Activated naive CD8-positive, alpha-beta T cell treated with anti-CD3 and anti-CD28 coated beads, Interleukin-2, amount 10 ng/mL, durations not matched to agents 7 days and 5 days (primary cell): ENCODE measurements at regions not wholly inside any gene's neighbourhood (a gene's known extent, or its start where the extent isn't known, plus 50 kb on each side); places are given as distances from the start of the nearest gene placed in this dataset.

Experiments used
- ATAC-seq: fragments of 150-1000 bp; cut with Tn5 transposase; one replicate; pipeline ENCODE4 v1.10.0; 2021; ENCODE audit warnings: low read depth, moderate library complexity
- POLR2A ChIA-PET: fragments of 350-600 bp; sonication (Branson Sonifier 250); formaldehyde crosslinking; loops from one replicate; lab custom pipeline; 2021; ENCODE audit warnings: antibody characterized with exemption; lab: Charles Lee
- DNase-seq: peaks from one replicate; pipeline ENCODE4 v3.0.0; 2021
- H3K27ac Mint-ChIP-seq: one replicate; pipeline ENCODE4 v1.8.0; 2022; ENCODE audit warnings: mild to moderate bottlenecking, mixed read lengths
- H3K27me3 Mint-ChIP-seq: one replicate; pipeline ENCODE4 v1.8.0; 2022; ENCODE audit warnings: mild to moderate bottlenecking, moderate library complexity, mixed read lengths
- H3K36me3 Mint-ChIP-seq: one replicate; pipeline ENCODE4 v1.8.0; 2021; ENCODE audit warnings: mild to moderate bottlenecking, mixed read lengths
- H3K4me1 Mint-ChIP-seq: one replicate; pipeline ENCODE4 v1.8.0; 2021; ENCODE audit warnings: mixed read lengths
- H3K4me3 Mint-ChIP-seq: one replicate; pipeline ENCODE4 v1.8.0; 2022; ENCODE audit warnings: mild to moderate bottlenecking, moderate library complexity, mixed read lengths
- H3K9me3 Mint-ChIP-seq: one replicate; pipeline ENCODE4 v1.8.0; 2021; ENCODE audit warnings: mixed read lengths

GRCh38 chr2:200013906-200014305, 58.5 kb downstream of the MAIP1 start:
- Mint-ChIP-seq H3K27me3 (peaks cover 13% of the 10 kb centered on the region), H3K4me1 (no peaks in the 10 kb centered on the region), H3K36me3 (no peaks in the 10 kb centered on the region), H3K27ac (no peak overlapping the region), H3K9me3 (peaks cover 3% of the 10 kb centered on the region), H3K4me3 (no peak overlapping the region)
- POLR2A ChIA-PET, result no interaction called here
- no peak for DNase-seq
- ATAC-seq, result no peak

GRCh38 chr2:200021449-200022114, 66.2 kb downstream of the MAIP1 start:
- Mint-ChIP-seq H3K27me3 (peaks cover 14% of the 10 kb centered on the region), H3K9me3 (peaks cover 3% of the 10 kb centered on the region), H3K27ac (no peak overlapping the region), H3K36me3 (no peaks in the 10 kb centered on the region), H3K4me1 (peaks cover 4% of the 10 kb centered on the region), H3K4me3 (no peak overlapping the region)
- DNase-seq (no peak), ATAC-seq (no peak)
- POLR2A ChIA-PET, result no interaction called here

- Mint-ChIP-seq H3K27ac (no peak overlapping the region), H3K27me3 (peaks cover 9% of the 10 kb centered on the region)
- POLR2A ChIA-PET, result no interaction called here
Observed at GRCh38 chr2:200022511-200022910, 67.1 kb downstream of the MAIP1 start.

GRCh38 chr2:200023570-200023969, 68.2 kb downstream of the MAIP1 start:
- Mint-ChIP-seq H3K27ac (no peak overlapping the region), H3K4me1 (peaks cover 4% of the 10 kb centered on the region), H3K4me3 (no peak overlapping the region), H3K9me3 (no peaks in the 10 kb centered on the region), H3K36me3 (no peaks in the 10 kb centered on the region), H3K27me3 (peaks cover 9% of the 10 kb centered on the region)
- ATAC-seq, result no peak
- POLR2A ChIA-PET, result no interaction called here
- DNase-seq, result no peak

More at GRCh38 chr2:200022511-200022910, 67.1 kb downstream of the MAIP1 start:
- Mint-ChIP-seq H3K36me3 (no peaks in the 10 kb centered on the region), H3K9me3 (no peaks in the 10 kb centered on the region), H3K4me3 (no peak overlapping the region), H3K4me1 (peaks cover 4% of the 10 kb centered on the region)
- DNase-seq (no peak), ATAC-seq (no peak)

- DNase-seq (no peak), ATAC-seq (no peak)
- Mint-ChIP-seq H3K4me3 (no peak overlapping the region), H3K9me3 (no peaks in the 10 kb centered on the region), H3K4me1 (peaks cover 4% of the 10 kb centered on the region), H3K27ac (no peak overlapping the region), H3K36me3 (no peaks in the 10 kb centered on the region), H3K27me3 (peaks cover 9% of the 10 kb centered on the region)
- POLR2A ChIA-PET, result no interaction called here
Observed at GRCh38 chr2:200025717-200026116, 70.3 kb downstream of the MAIP1 start.

GRCh38 chr2:200026332-200027230, 71.2 kb downstream of the MAIP1 start:
- DNase-seq, result no peak
- ATAC-seq, result no peak
- peaks cover 4% of the 10 kb centered on the region for H3K4me1 Mint-ChIP-seq
- H3K27ac Mint-ChIP-seq, result no peak overlapping the region
- no peak overlapping the region for H3K4me3 Mint-ChIP-seq
- H3K36me3 Mint-ChIP-seq, result no peaks in the 10 kb centered on the region
- POLR2A ChIA-PET, result no interaction called here
- H3K27me3 Mint-ChIP-seq, result peaks cover 7% of the 10 kb centered on the region
- no peaks in the 10 kb centered on the region for H3K9me3 Mint-ChIP-seq

GRCh38 chr2:200028998-200029397, 73.6 kb downstream of the MAIP1 start:
- Mint-ChIP-seq H3K36me3 (no peaks in the 10 kb centered on the region), H3K27ac (no peak overlapping the region), H3K9me3 (no peaks in the 10 kb centered on the region), H3K4me1 (no peaks in the 10 kb centered on the region), H3K4me3 (no peak overlapping the region), H3K27me3 (peaks cover 7% of the 10 kb centered on the region)
- POLR2A ChIA-PET, result no interaction called here
- DNase-seq, result no peak
- no peak for ATAC-seq

- H3K4me1 Mint-ChIP-seq, result no peaks in the 10 kb centered on the region
- no peak for DNase-seq
- no peaks in the 10 kb centered on the region for H3K36me3 Mint-ChIP-seq
- POLR2A ChIA-PET, result no interaction called here
- peaks cover 12% of the 10 kb centered on the region for H3K27me3 Mint-ChIP-seq
- H3K27ac Mint-ChIP-seq, result no peak overlapping the region
- ATAC-seq, result no peak
- no peaks in the 10 kb centered on the region for H3K9me3 Mint-ChIP-seq
- H3K4me3 Mint-ChIP-seq, result no peak overlapping the region
Observed at GRCh38 chr2:200032895-200033294, 77.5 kb downstream of the MAIP1 start.

- peaks cover 12% of the 10 kb centered on the region for H3K27me3 Mint-ChIP-seq
- no peaks in the 10 kb centered on the region for H3K4me1 Mint-ChIP-seq
- no peak for ATAC-seq
- no peaks in the 10 kb centered on the region for H3K9me3 Mint-ChIP-seq
- no peak overlapping the region for H3K4me3 Mint-ChIP-seq
- H3K36me3 Mint-ChIP-seq, result no peaks in the 10 kb centered on the region
- DNase-seq, result no peak
- POLR2A ChIA-PET, result no interaction called here
- H3K27ac Mint-ChIP-seq, result no peak overlapping the region
Observed at GRCh38 chr2:200033929-200034328, 78.5 kb downstream of the MAIP1 start.

GRCh38 chr2:200034816-200035215, 79.4 kb downstream of the MAIP1 start:
- H3K36me3 Mint-ChIP-seq, result no peaks in the 10 kb centered on the region
- POLR2A ChIA-PET, result interaction anchor here (0.5 kb wide), 1 partner anchor 671 kb away, joined by 3 read pairs; no protein-coding TSS in a partner anchor
- peaks cover 14% of the 10 kb centered on the region for H3K27me3 Mint-ChIP-seq
- no peaks in the 10 kb centered on the region for H3K4me1 Mint-ChIP-seq
- no peak for ATAC-seq
- H3K4me3 Mint-ChIP-seq, result no peak overlapping the region
- H3K9me3 Mint-ChIP-seq, result no peaks in the 10 kb centered on the region
- no peak overlapping the region for H3K27ac Mint-ChIP-seq
- DNase-seq, result no peak

GRCh38 chr2:200039724-200040650, 84.6 kb downstream of the MAIP1 start:
- H3K36me3 Mint-ChIP-seq, result no peaks in the 10 kb centered on the region
- ATAC-seq, result no peak
- H3K4me1 Mint-ChIP-seq, result no peaks in the 10 kb centered on the region
- peaks cover 17% of the 10 kb centered on the region for H3K27me3 Mint-ChIP-seq
- H3K4me3 Mint-ChIP-seq, result no peak overlapping the region
- POLR2A ChIA-PET, result no interaction called here
- DNase-seq, result no peak
- no peaks in the 10 kb centered on the region for H3K9me3 Mint-ChIP-seq
- H3K27ac Mint-ChIP-seq, result no peak overlapping the region

- peaks cover 17% of the 10 kb centered on the region for H3K27me3 Mint-ChIP-seq
- H3K4me1 Mint-ChIP-seq, result no peaks in the 10 kb centered on the region
- no peak for DNase-seq
- no peak overlapping the region for H3K27ac Mint-ChIP-seq
- no peak for ATAC-seq
- POLR2A ChIA-PET, result no interaction called here
- no peaks in the 10 kb centered on the region for H3K36me3 Mint-ChIP-seq
- H3K4me3 Mint-ChIP-seq, result no peak overlapping the region
- no peaks in the 10 kb centered on the region for H3K9me3 Mint-ChIP-seq
Observed at GRCh38 chr2:200040831-200041230, 85.4 kb downstream of the MAIP1 start.

GRCh38 chr2:200041639-200042038, 86.3 kb downstream of the MAIP1 start:
- DNase-seq, result no peak
- Mint-ChIP-seq H3K9me3 (peaks cover 3% of the 10 kb centered on the region), H3K4me1 (no peaks in the 10 kb centered on the region), H3K27me3 (peaks cover 13% of the 10 kb centered on the region), H3K27ac (no peak overlapping the region), H3K4me3 (no peak overlapping the region), H3K36me3 (no peaks in the 10 kb centered on the region)
- POLR2A ChIA-PET, result no interaction called here
- ATAC-seq, result no peak
